ENCODE measurements at regions not wholly inside any gene's neighbourhood (a gene's known extent, or its start where the extent isn't known, plus 50 kb on each side); places are given as distances from the start of the nearest gene placed in this dataset.

GRCh38 chr9:96062031-96062430, 186.5 kb downstream of the ERCC6L2 start:
- intact Hi-C loops (cut with DNase I): loop anchor here in 3 of 10 donors (5.0 to 10.0 kb wide), 3 partner anchors 153 to 337 kb away; no protein-coding TSS in a partner anchor
- no peak for TF ChIP-seq CTCF (IDR thresholded peaks at IDR 0.05)
- Histone ChIP-seq H3K27ac (peak overlapping the region in 2 of 10 donors; percentile 10 to 84), H3K4me3 (no peak overlapping the region), H3K36me3 (no peaks in the 10 kb centered on the region), H3K4me1 (peaks cover 0 to 30% (median 0%) of the 10 kb centered on the region in 9 donors), H3K9me3 (no peaks in the 10 kb centered on the region), H3K27me3 (peaks cover 0 to 4% (median 0%) of the 10 kb centered on the region in 7 donors)
- 48 to 75% methylated on average over 4 of the region's 4 CpGs for WGBS, 2 donors
- DNase-seq (no peak), ATAC-seq (peak in 5 of 8 donors; percentile 11 to 41 (median 30))

GRCh38 chr9:96061293-96061987, 185.9 kb downstream of the ERCC6L2 start:
- DNase-seq: peak in 1 of 2 donors; percentile 43
- Histone ChIP-seq H3K27me3 (peaks cover 0 to 4% (median 0%) of the 10 kb centered on the region in 7 donors), H3K27ac (peak overlapping the region in 2 of 10 donors; percentile 10 to 84), H3K9me3 (no peaks in the 10 kb centered on the region), H3K36me3 (no peaks in the 10 kb centered on the region), H3K4me1 (peaks cover 0 to 30% (median 0%) of the 10 kb centered on the region in 9 donors), H3K4me3 (no peak overlapping the region)
- peak in 7 of 8 donors; percentile 65 to 85 (median 77) for ATAC-seq
- WGBS, 2 donors: 43 to 50% methylated on average over 10 of the region's 10 CpGs
- TF ChIP-seq CTCF (IDR thresholded peaks at IDR 0.05): peak; percentile 13 to 61 (median 49)
- intact Hi-C loops (cut with DNase I): loop anchor here in 3 of 10 donors (5.0 to 10.0 kb wide), 3 partner anchors 153 to 337 kb away; no protein-coding TSS in a partner anchor

GRCh38 chr9:96058218-96058617, 182.7 kb downstream of the ERCC6L2 start:
- 95 to 98% methylated on average over 2 of the region's 2 CpGs for WGBS, 2 donors
- no peak for TF ChIP-seq CTCF (IDR thresholded peaks at IDR 0.05)
- H3K4me3 ChIP-seq: no peak overlapping the region
- intact Hi-C loops (cut with DNase I): no loop called here
- ATAC-seq: no peak
- no peak overlapping the region for H3K27ac ChIP-seq
- H3K4me1 ChIP-seq: peaks cover 0 to 19% (median 0%) of the 10 kb centered on the region in 9 donors
- no peaks in the 10 kb centered on the region for H3K36me3 ChIP-seq
- DNase-seq: no peak
- no peaks in the 10 kb centered on the region for H3K9me3 ChIP-seq
- H3K27me3 ChIP-seq: peaks cover 0 to 3% (median 0%) of the 10 kb centered on the region in 7 donors

- intact Hi-C loops (cut with DNase I): no loop called here
These were observed 181.7 kb downstream of the ERCC6L2 start for GRCh38 chr9:96057155-96057554.

More at GRCh38 chr9:96057155-96057554, 181.7 kb downstream of the ERCC6L2 start:
- H3K4me3 ChIP-seq: no peak overlapping the region
- peaks cover 0 to 3% (median 0%) of the 10 kb centered on the region in 7 donors for H3K27me3 ChIP-seq
- peaks cover 0 to 14% (median 0%) of the 10 kb centered on the region in 9 donors for H3K4me1 ChIP-seq
- ATAC-seq (no peak), DNase-seq (no peak)
- no peaks in the 10 kb centered on the region for H3K36me3 ChIP-seq
- H3K27ac ChIP-seq: no peak overlapping the region
- TF ChIP-seq CTCF (IDR thresholded peaks at IDR 0.05): no peak
- 91 to 100% methylated on average over 1 of the region's 1 CpG for WGBS, 2 donors
- no peaks in the 10 kb centered on the region for H3K9me3 ChIP-seq

Measured in heart right ventricle (tissue), 16 donors.